ENCODE measurements at regions not wholly inside any gene's neighbourhood (a gene's known extent, or its start where the extent isn't known, plus 50 kb on each side); places are given as distances from the start of the nearest gene placed in this dataset.

DNA sequence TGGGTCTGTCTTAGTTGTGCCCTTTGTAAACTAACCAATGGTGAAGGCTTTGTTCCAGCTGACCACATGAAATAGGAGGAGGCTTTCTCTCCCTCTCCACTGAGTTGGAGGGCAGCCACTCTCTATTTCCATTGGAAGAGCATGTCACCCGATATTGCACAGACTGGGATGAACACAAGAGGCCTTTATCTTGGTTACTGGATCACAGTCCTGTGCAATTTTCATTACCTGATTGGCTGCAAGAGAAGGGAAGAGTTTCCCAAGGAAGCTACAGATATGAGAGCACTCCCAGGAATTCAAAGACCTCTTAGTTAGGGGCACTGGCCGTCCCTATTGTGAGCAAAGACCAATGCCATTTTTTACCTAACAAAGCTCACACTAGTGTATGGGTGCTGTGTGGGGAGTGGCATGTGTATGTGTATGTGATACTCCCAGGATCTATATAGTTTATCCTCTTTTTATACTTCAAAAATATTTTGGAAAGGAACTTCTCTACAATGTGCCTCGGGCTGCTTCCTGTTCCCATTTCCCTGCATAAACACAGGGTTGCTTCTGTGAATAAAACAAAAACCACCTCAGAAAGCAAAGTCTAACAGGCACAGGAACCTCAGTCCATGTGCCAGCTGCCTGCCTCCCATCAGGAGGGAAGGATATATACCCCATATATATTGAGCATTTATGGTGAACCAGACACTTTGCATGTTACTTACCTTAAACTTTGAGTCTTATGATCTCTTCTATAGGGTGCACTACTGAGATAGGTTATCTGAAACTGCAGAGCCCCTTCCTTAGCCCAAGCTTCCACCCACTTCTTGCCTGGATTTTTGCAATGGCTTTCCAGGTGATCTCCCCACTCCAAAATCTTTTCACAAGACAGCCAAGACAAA, 126.5 kb downstream of the RASSF10 start:
- H2AK5ac ChIP-seq (ENCODE audit: low read depth, low read length): no peak overlapping the region
- no peaks in the 10 kb centered on the region for H3K36me3 ChIP-seq (ENCODE audit: control insufficient read depth, insufficient read depth, low read length)
- H2BK20ac ChIP-seq (ENCODE audit: low read depth, low read length): peak overlapping the region; percentile 22; the same call in 1 of the 2 replicates
- no peak overlapping the region for H3K14ac ChIP-seq (replicated peaks; ENCODE audit: low read depth, low read length)
- no peaks in the 10 kb centered on the region for H3K9me3 ChIP-seq (ENCODE audit: control insufficient read depth, insufficient read depth, low read length)
- CTCF ChIA-PET: no interaction called here
- intact Hi-C loops (cut with micrococcal nuclease): no loop called here
- no peaks in the 10 kb centered on the region for H3K27me3 ChIP-seq (ENCODE audit: control insufficient read depth, insufficient read depth, low read length)
- peak overlapping the region; percentile 1 for H2BK5ac ChIP-seq (ENCODE audit: low read depth, low read length, poor library complexity, severe bottlenecking)
- peak overlapping the region; percentile 0; the same call in 1 of the 2 replicates for H3K4ac ChIP-seq (ENCODE audit: low read depth, low read length)
- H3K18ac ChIP-seq (ENCODE audit: low read depth, low read length): no peak overlapping the region
- peak; percentile 26; the same call in 1 of the 2 replicates for TF ChIP-seq BHLHE40 (IDR thresholded peaks at IDR 0.05; ENCODE audit: low read depth, low read length)
- no peak for TF ChIP-seq RCOR1 (IDR thresholded peaks at IDR 0.05; ENCODE audit: insufficient replicate concordance, low read length)
- TF ChIP-seq, protein P1, sequence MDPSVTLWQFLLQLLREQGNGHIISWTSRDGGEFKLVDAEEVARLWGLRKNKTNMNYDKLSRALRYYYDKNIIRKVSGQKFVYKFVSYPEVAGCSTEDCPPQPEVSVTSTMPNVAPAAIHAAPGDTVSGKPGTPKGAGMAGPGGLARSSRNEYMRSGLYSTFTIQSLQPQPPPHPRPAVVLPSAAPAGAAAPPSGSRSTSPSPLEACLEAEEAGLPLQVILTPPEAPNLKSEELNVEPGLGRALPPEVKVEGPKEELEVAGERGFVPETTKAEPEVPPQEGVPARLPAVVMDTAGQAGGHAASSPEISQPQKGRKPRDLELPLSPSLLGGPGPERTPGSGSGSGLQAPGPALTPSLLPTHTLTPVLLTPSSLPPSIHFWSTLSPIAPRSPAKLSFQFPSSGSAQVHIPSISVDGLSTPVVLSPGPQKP (IDR thresholded peaks at IDR 0.05; ENCODE audit: borderline replicate concordance, low read depth, low read length): no peak
- TF ChIP-seq SMC3 (IDR thresholded peaks at IDR 0.05; ENCODE audit: low read depth, low read length): no peak
- TF ChIP-seq, protein P2, sequence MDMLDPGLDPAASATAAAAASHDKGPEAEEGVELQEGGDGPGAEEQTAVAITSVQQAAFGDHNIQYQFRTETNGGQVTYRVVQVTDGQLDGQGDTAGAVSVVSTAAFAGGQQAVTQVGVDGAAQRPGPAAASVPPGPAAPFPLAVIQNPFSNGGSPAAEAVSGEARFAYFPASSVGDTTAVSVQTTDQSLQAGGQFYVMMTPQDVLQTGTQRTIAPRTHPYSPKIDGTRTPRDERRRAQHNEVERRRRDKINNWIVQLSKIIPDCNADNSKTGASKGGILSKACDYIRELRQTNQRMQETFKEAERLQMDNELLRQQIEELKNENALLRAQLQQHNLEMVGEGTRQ (IDR thresholded peaks at IDR 0.05; ENCODE audit: low read depth, low read length): no peak
- no peak overlapping the region for H4K91ac ChIP-seq (ENCODE audit: insufficient read depth, low read depth, low read length)
- DNase-seq (peak; percentile 90), ATAC-seq (ENCODE audit: low read depth) (peak; percentile 87)
- 0 out of 3 replicates have a peak overlapping the region, but pooled peaks have one; percentile 59 for H2BK15ac ChIP-seq (ENCODE audit: low read depth, low read length)
- WGBS, 2 experiments (ENCODE audit: extremely low coverage in 2 of 2, insufficient read length in 1 of 2): 0% methylated on average over 1 of the region's 3 CpGs; no CpG with 5 or more reads in 1 of the 2 experiments
- no TSS peak for BruUV-seq (replicated peaks)
- H3K56ac ChIP-seq (ENCODE audit: extremely low read depth, insufficient read depth, low read length): no peak overlapping the region
- no peak overlapping the region for H2AK9ac ChIP-seq (replicated peaks; ENCODE audit: low read depth, low read length, poor library complexity)
- H3K23ac ChIP-seq (ENCODE audit: low read depth, low read length): no peak overlapping the region
- peak overlapping the region; percentile 14 for H2AFZ ChIP-seq (replicated peaks; ENCODE audit: low read length, poor library complexity)
- dilution Hi-C loops (cut with HindIII; ENCODE audit: low sequenced_read_pairs, unreplicated experiment): no loop called here
- no peak overlapping the region for H3K4me3 ChIP-seq (ENCODE audit: insufficient read depth, low read depth, low read length)
- H3K4me1 ChIP-seq (ENCODE audit: control insufficient read depth, insufficient read depth, low read length): peaks cover 13% of the 10 kb centered on the region
- POLR2A ChIA-PET (ENCODE audit: unreplicated experiment): no interaction called here
- H4K8ac ChIP-seq (ENCODE audit: low read depth in 2 of 2, low read length in 2 of 2): peak overlapping the region in 1 of 2 experiments; percentile 11; a peak in 1 of 4 replicates
- in situ Hi-C loops (cut with MboI; ENCODE audit: low sequenced_read_pairs): loop anchor here (25.0 kb wide), 1 partner anchor 823 kb away; no protein-coding TSS in a partner anchor
- no peaks in the 10 kb centered on the region for H4K20me1 ChIP-seq (ENCODE audit: insufficient read depth, low read length)
- H3K27ac ChIP-seq (ENCODE audit: insufficient read depth, low read length): no peak overlapping the region
- peaks cover 6% of the 10 kb centered on the region for H3K9me1 ChIP-seq (ENCODE audit: insufficient read depth, low read length)
- H4K5ac ChIP-seq (ENCODE audit: low read depth, low read length): no peak overlapping the region
- H3K9ac ChIP-seq (ENCODE audit: low read depth, low read length): no peak overlapping the region
- H3K79me1 ChIP-seq (ENCODE audit: low read depth in 1 of 2, low read length in 2 of 2): no peaks in the 10 kb centered on the region
- H2BK120ac ChIP-seq (ENCODE audit: low read depth, low read length): 0 out of 2 replicates have a peak overlapping the region, but pooled peaks have one; percentile 1
- H3K4me2 ChIP-seq (ENCODE audit: low read depth, low read length): no peak overlapping the region

All from IMR-90 (cell line).